ENCODE measurements at regions not wholly inside any gene's neighbourhood (a gene's known extent, or its start where the extent isn't known, plus 50 kb on each side); places are given as distances from the start of the nearest gene placed in this dataset.
"Not testable (repeated sequence)": the region's sequence is repeated elsewhere in the genome, so short reads cannot be mapped to it uniquely, and the experiment has no call there.

- intact Hi-C loops (cut with micrococcal nuclease), result no loop called here
- H3K4me3 Mint-ChIP-seq, result no peak overlapping the region
- POLR2A ChIA-PET, result no interaction called here
- Histone ChIP-seq H3K79me2 (ENCODE audit: control insufficient read depth, insufficient read depth, low read length) (no peaks in the 10 kb centered on the region), H3K9me3 (ENCODE audit: control extremely low read depth in 1 of 3, control insufficient read depth in 2 of 3, insufficient read depth in 1 of 3, low read length in 2 of 3) (no peaks in the 10 kb centered on the region), H3K27ac (ENCODE audit: low read length in 2 of 2) (no peak overlapping the region), H3K4me1 (ENCODE audit: control insufficient read depth in 2 of 2, insufficient read depth in 2 of 2, low read length in 2 of 2) (no peaks in the 10 kb centered on the region), H3K4me2 (replicated peaks; ENCODE audit: low read depth, low read length, poor library complexity, severe bottlenecking) (no peak overlapping the region), H3K4me3 (ENCODE audit: control extremely low read depth in 1 of 5, extremely low read depth in 1 of 5, insufficient read depth in 1 of 5, low read depth in 2 of 5, low read length in 4 of 5) (no peak overlapping the region), H4K20me1 (ENCODE audit: control insufficient read depth, insufficient read depth, low read length, poor library complexity, severe bottlenecking) (no peaks in the 10 kb centered on the region), H2AFZ (ENCODE audit: insufficient read depth, low read depth, low read length, poor library complexity, severe bottlenecking) (no peak overlapping the region), H3K9ac (ENCODE audit: low read length) (no peak overlapping the region), H3K27me3 (replicated peaks in 1 of 4; ENCODE audit: control extremely low read depth in 1 of 4, control insufficient read depth in 3 of 4, insufficient read depth in 4 of 4, low read length in 3 of 4) (no peaks in the 10 kb centered on the region), H3K36me3 (replicated peaks in 1 of 2; ENCODE audit: control extremely low read depth in 1 of 2, control insufficient read depth in 1 of 2, extremely low read depth in 1 of 2, insufficient read depth in 2 of 2, low read length in 1 of 2) (no peaks in the 10 kb centered on the region)
- no peak for TF ChIP-seq CTCF (IDR thresholded peaks at IDR 0.05)
- no peaks in the 10 kb centered on the region for H3K9me3 Mint-ChIP-seq (ENCODE audit: insufficient read depth)
- DNase-seq (no peak), ATAC-seq (ENCODE audit: low read depth) (no peak)
- H3K27ac Mint-ChIP-seq, result no peak overlapping the region
- 33% methylated on average over 1 of the region's 3 CpGs for whole genome bisulfite sequencing (ENCODE audit: insufficient coverage)
- peaks cover 4% of the 10 kb centered on the region for H3K27me3 Mint-ChIP-seq
- CTCF ChIA-PET, result no interaction called here
- no peaks in the 10 kb centered on the region for H3K4me1 Mint-ChIP-seq
Observed at GRCh38 chr5:164235300-164235891, 730.0 kb downstream of the MAT2B start.

GRCh38 chr5:164237486-164237885 lies 732.1 kb downstream of the MAT2B start:
- DNase-seq, result no peak
- no peak overlapping the region for H3K4me3 Mint-ChIP-seq

GRCh38 chr5:164251781-164252180 lies 746.4 kb downstream of the MAT2B start:
- H3K9ac ChIP-seq (ENCODE audit: low read length); H4K20me1 ChIP-seq (ENCODE audit: control insufficient read depth, insufficient read depth, low read length, poor library complexity, severe bottlenecking); H3K27me3 Mint-ChIP-seq; H2AFZ ChIP-seq (ENCODE audit: insufficient read depth, low read depth, low read length, poor library complexity, severe bottlenecking); H3K4me1 ChIP-seq (ENCODE audit: control insufficient read depth in 2 of 2, insufficient read depth in 2 of 2, low read length in 2 of 2); H3K4me1 Mint-ChIP-seq; H3K27me3 ChIP-seq (replicated peaks in 1 of 4; ENCODE audit: control extremely low read depth in 1 of 4, control insufficient read depth in 3 of 4, insufficient read depth in 4 of 4, low read length in 3 of 4); ATAC-seq (ENCODE audit: low read depth); H3K4me3 Mint-ChIP-seq; H3K27ac Mint-ChIP-seq; CTCF ChIA-PET; H3K4me3 ChIP-seq (ENCODE audit: control extremely low read depth in 1 of 5, extremely low read depth in 1 of 5, insufficient read depth in 1 of 5, low read depth in 2 of 5, low read length in 4 of 5); H3K36me3 ChIP-seq (replicated peaks in 1 of 2; ENCODE audit: control extremely low read depth in 1 of 2, control insufficient read depth in 1 of 2, extremely low read depth in 1 of 2, insufficient read depth in 2 of 2, low read length in 1 of 2); H3K9me3 ChIP-seq (ENCODE audit: control extremely low read depth in 1 of 3, control insufficient read depth in 2 of 3, insufficient read depth in 1 of 3, low read length in 2 of 3); POLR2A ChIA-PET; H3K79me2 ChIP-seq (ENCODE audit: control insufficient read depth, insufficient read depth, low read length); H3K27ac ChIP-seq (ENCODE audit: low read length in 2 of 2); H3K4me2 ChIP-seq (replicated peaks; ENCODE audit: low read depth, low read length, poor library complexity, severe bottlenecking); H3K9me3 Mint-ChIP-seq (ENCODE audit: insufficient read depth); DNase-seq; intact Hi-C loops (cut with micrococcal nuclease): not testable (repeated sequence)

More at GRCh38 chr5:164237486-164237885, 732.1 kb downstream of the MAT2B start:
- no peaks in the 10 kb centered on the region for H3K79me2 ChIP-seq (ENCODE audit: control insufficient read depth, insufficient read depth, low read length)
- no peaks in the 10 kb centered on the region for H3K27me3 ChIP-seq (replicated peaks in 1 of 4; ENCODE audit: control extremely low read depth in 1 of 4, control insufficient read depth in 3 of 4, insufficient read depth in 4 of 4, low read length in 3 of 4)
- Mint-ChIP-seq H3K9me3 (ENCODE audit: insufficient read depth) (no peaks in the 10 kb centered on the region), H3K4me1 (no peaks in the 10 kb centered on the region), H3K27ac (no peak overlapping the region), H3K27me3 (no peaks in the 10 kb centered on the region)
- H3K4me1 ChIP-seq (ENCODE audit: control insufficient read depth in 2 of 2, insufficient read depth in 2 of 2, low read length in 2 of 2), result no peaks in the 10 kb centered on the region
- H3K4me3 ChIP-seq (ENCODE audit: control extremely low read depth in 1 of 5, extremely low read depth in 1 of 5, insufficient read depth in 1 of 5, low read depth in 2 of 5, low read length in 4 of 5), result no peak overlapping the region
- CTCF ChIA-PET, result interaction anchor here (0.8 to 0.9 kb wide), 2 partner anchors 243 to 541 kb away, joined by 3 read pairs; no protein-coding TSS in a partner anchor
- ATAC-seq (ENCODE audit: low read depth), result no peak
- no peak overlapping the region for H3K4me2 ChIP-seq (replicated peaks; ENCODE audit: low read depth, low read length, poor library complexity, severe bottlenecking)
- no peak for TF ChIP-seq EZH2 (IDR thresholded peaks at IDR 0.05; ENCODE audit: borderline replicate concordance, insufficient read depth, low read depth, low read length, poor library complexity, severe bottlenecking)
- no peak for TF ChIP-seq CTCF (IDR thresholded peaks at IDR 0.05)
- H3K27ac ChIP-seq (ENCODE audit: low read length in 2 of 2), result no peak overlapping the region
- POLR2A ChIA-PET, result no interaction called here
- H4K20me1 ChIP-seq (ENCODE audit: control insufficient read depth, insufficient read depth, low read length, poor library complexity, severe bottlenecking), result no peaks in the 10 kb centered on the region
- intact Hi-C loops (cut with micrococcal nuclease), result no loop called here
- H2AFZ ChIP-seq (ENCODE audit: insufficient read depth, low read depth, low read length, poor library complexity, severe bottlenecking), result no peak overlapping the region
- H3K9ac ChIP-seq (ENCODE audit: low read length), result no peak overlapping the region
- no peaks in the 10 kb centered on the region for H3K9me3 ChIP-seq (ENCODE audit: control extremely low read depth in 1 of 3, control insufficient read depth in 2 of 3, insufficient read depth in 1 of 3, low read length in 2 of 3)
- no peaks in the 10 kb centered on the region for H3K36me3 ChIP-seq (replicated peaks in 1 of 2; ENCODE audit: control extremely low read depth in 1 of 2, control insufficient read depth in 1 of 2, extremely low read depth in 1 of 2, insufficient read depth in 2 of 2, low read length in 1 of 2)
